Chondrocyte (in vitro differentiated cells): ENCODE measurements at regions not wholly inside any gene's neighbourhood (a gene's known extent, or its start where the extent isn't known, plus 50 kb on each side); places are given as distances from the start of the nearest gene placed in this dataset.
"Not testable (repeated sequence)": the region's sequence is repeated elsewhere in the genome, so short reads cannot be mapped to it uniquely, and the experiment has no call there.

Source experiments
- DNase-seq: peaks from one replicate; pipeline ENCODE4 v3.0.0; 2021; ENCODE audit warnings: mixed read lengths, low spot score
- H3K27ac Mint-ChIP-seq: one replicate; pipeline ENCODE4 v1.8.0; 2021; ENCODE audit warnings: mild to moderate bottlenecking, moderate library complexity, mixed read lengths; ENCODE audit not compliant: unreplicated experiment
- H3K27me3 Mint-ChIP-seq: 2 replicates; pipeline ENCODE4 v1.8.0; 2021; ENCODE audit warnings: low read depth, mixed read lengths
- H3K36me3 Mint-ChIP-seq: 2 replicates; pipeline ENCODE4 v1.8.0; 2021; ENCODE audit warnings: low read depth, mixed read lengths
- H3K4me1 Mint-ChIP-seq: 2 replicates; pipeline ENCODE4 v1.8.0; 2021; ENCODE audit warnings: low read depth, mild to moderate bottlenecking, mixed read lengths
- H3K4me3 Mint-ChIP-seq: one replicate; pipeline ENCODE4 v1.8.0; 2021; ENCODE audit warnings: mild to moderate bottlenecking, moderate library complexity, mixed read lengths; ENCODE audit not compliant: unreplicated experiment
- H3K9me3 Mint-ChIP-seq: 2 replicates; pipeline ENCODE4 v1.8.0; 2021; ENCODE audit warnings: low read depth, mixed read lengths

- H3K4me1 Mint-ChIP-seq, H3K27me3 Mint-ChIP-seq, H3K4me3 Mint-ChIP-seq, H3K27ac Mint-ChIP-seq, DNase-seq, H3K9me3 Mint-ChIP-seq, H3K36me3 Mint-ChIP-seq: not testable (repeated sequence)
These were observed 2844.6 kb downstream of the RPIA start for GRCh38 chr2:91536109-91536508.

- DNase-seq, H3K27ac Mint-ChIP-seq, H3K4me3 Mint-ChIP-seq, H3K36me3 Mint-ChIP-seq, H3K4me1 Mint-ChIP-seq, H3K27me3 Mint-ChIP-seq, H3K9me3 Mint-ChIP-seq: not testable (repeated sequence)
These were observed 2845.2 kb downstream of the RPIA start for GRCh38 chr2:91536549-91537263.

- not testable (repeated sequence) for H3K9me3 Mint-ChIP-seq, H3K4me1 Mint-ChIP-seq, H3K36me3 Mint-ChIP-seq, H3K27ac Mint-ChIP-seq, H3K4me3 Mint-ChIP-seq, H3K27me3 Mint-ChIP-seq
- peak; percentile 71 for DNase-seq
These were observed 2857.8 kb downstream of the RPIA start for GRCh38 chr2:91549316-91549715.

GRCh38 chr2:91558234-91558633 lies 2866.8 kb downstream of the RPIA start:
- not testable (repeated sequence) for H3K36me3 Mint-ChIP-seq, H3K27me3 Mint-ChIP-seq, H3K4me1 Mint-ChIP-seq, H3K4me3 Mint-ChIP-seq, DNase-seq, H3K27ac Mint-ChIP-seq
- H3K9me3 Mint-ChIP-seq, result peaks cover 18% of the 10 kb centered on the region

- not testable (repeated sequence) for H3K36me3 Mint-ChIP-seq, H3K27me3 Mint-ChIP-seq, H3K4me1 Mint-ChIP-seq, H3K4me3 Mint-ChIP-seq, H3K27ac Mint-ChIP-seq, DNase-seq
- H3K9me3 Mint-ChIP-seq, result peaks cover 18% of the 10 kb centered on the region
These were observed 2867.8 kb downstream of the RPIA start for GRCh38 chr2:91559269-91559668.

- not testable (repeated sequence) for DNase-seq, H3K27me3 Mint-ChIP-seq, H3K4me3 Mint-ChIP-seq, H3K27ac Mint-ChIP-seq, H3K36me3 Mint-ChIP-seq, H3K4me1 Mint-ChIP-seq
- H3K9me3 Mint-ChIP-seq, result peaks cover 18% of the 10 kb centered on the region
These were observed 2868.6 kb downstream of the RPIA start for GRCh38 chr2:91559886-91560614.

GRCh38 chr2:91562184-91562583 lies 2870.7 kb downstream of the RPIA start:
- H3K4me3 Mint-ChIP-seq, H3K36me3 Mint-ChIP-seq, H3K27me3 Mint-ChIP-seq, H3K4me1 Mint-ChIP-seq, H3K27ac Mint-ChIP-seq: not testable (repeated sequence)
- peak; percentile 57 for DNase-seq
- peaks cover 18% of the 10 kb centered on the region for H3K9me3 Mint-ChIP-seq

- H3K36me3 Mint-ChIP-seq, H3K4me1 Mint-ChIP-seq, H3K4me3 Mint-ChIP-seq, H3K27me3 Mint-ChIP-seq, H3K27ac Mint-ChIP-seq: not testable (repeated sequence)
- DNase-seq, result peak; percentile 59
- H3K9me3 Mint-ChIP-seq, result peaks cover 11% of the 10 kb centered on the region
These were observed 2873.2 kb downstream of the RPIA start for GRCh38 chr2:91564700-91565099.

- DNase-seq, result peak; percentile 92
- H3K27ac Mint-ChIP-seq, H3K36me3 Mint-ChIP-seq, H3K9me3 Mint-ChIP-seq, H3K4me3 Mint-ChIP-seq, H3K27me3 Mint-ChIP-seq, H3K4me1 Mint-ChIP-seq: not testable (repeated sequence)
These were observed 2874.4 kb downstream of the RPIA start for GRCh38 chr2:91565689-91566430.

- peak; percentile 72 for DNase-seq
- not testable (repeated sequence) for H3K4me1 Mint-ChIP-seq, H3K36me3 Mint-ChIP-seq, H3K27me3 Mint-ChIP-seq, H3K27ac Mint-ChIP-seq, H3K9me3 Mint-ChIP-seq, H3K4me3 Mint-ChIP-seq
These were observed 2875.1 kb downstream of the RPIA start for GRCh38 chr2:91566611-91567010.

GRCh38 chr2:91567546-91568335 lies 2876.3 kb downstream of the RPIA start:
- H3K27me3 Mint-ChIP-seq, H3K4me1 Mint-ChIP-seq, H3K9me3 Mint-ChIP-seq, H3K36me3 Mint-ChIP-seq, H3K4me3 Mint-ChIP-seq, H3K27ac Mint-ChIP-seq: not testable (repeated sequence)
- DNase-seq, result peak; percentile 87
